CMK (cell line): ENCODE measurements at regions not wholly inside any gene's neighbourhood (a gene's known extent, or its start where the extent isn't known, plus 50 kb on each side); places are given as distances from the start of the nearest gene placed in this dataset.
"Not testable (repeated sequence)": the region's sequence is repeated elsewhere in the genome, so short reads cannot be mapped to it uniquely, and the experiment has no call there.

Experiments
- DNase-seq: peaks from one replicate; pipeline ENCODE4 v3.0.0-alpha.2; 2010; ENCODE audit warnings: low read depth

GRCh38 chr3:66552846-66553245, 52.0 kb upstream of the LRIG1 start:
- no peak for DNase-seq

- DNase-seq, result no peak
These were observed 52.8 kb upstream of the LRIG1 start for GRCh38 chr3:66553441-66554113.

GRCh38 chr3:66554178-66554577, 53.4 kb upstream of the LRIG1 start:
- no peak for DNase-seq

- no peak for DNase-seq
These were observed 54.5 kb upstream of the LRIG1 start for GRCh38 chr3:66555214-66555844.

GRCh38 chr3:66557170-66557569, 56.3 kb upstream of the LRIG1 start:
- no peak for DNase-seq

- not testable (repeated sequence) for DNase-seq
These were observed 59.1 kb upstream of the LRIG1 start for GRCh38 chr3:66559924-66560323.

- DNase-seq, result no peak
These were observed 60.5 kb upstream of the LRIG1 start for GRCh38 chr3:66561367-66561766.

- DNase-seq, result no peak
These were observed 64.5 kb upstream of the LRIG1 start for GRCh38 chr3:66565301-66565700.

GRCh38 chr3:66567077-66567476, 66.3 kb upstream of the LRIG1 start:
- DNase-seq, result no peak

- no peak for DNase-seq
These were observed 71.4 kb upstream of the LRIG1 start for GRCh38 chr3:66572090-66572675.

- DNase-seq, result no peak
These were observed 72.3 kb upstream of the LRIG1 start for GRCh38 chr3:66572938-66573710.

- no peak for DNase-seq
These were observed 73.3 kb upstream of the LRIG1 start for GRCh38 chr3:66574091-66574490.

- DNase-seq, result no peak
These were observed 76.8 kb upstream of the LRIG1 start for GRCh38 chr3:66577426-66578203.

- DNase-seq, result no peak
These were observed 80.4 kb upstream of the LRIG1 start for GRCh38 chr3:66581256-66581655.

- peak; percentile 3 for DNase-seq
These were observed 82.0 kb upstream of the LRIG1 start for GRCh38 chr3:66582721-66583423.

- no peak for DNase-seq
These were observed 82.7 kb upstream of the LRIG1 start for GRCh38 chr3:66583424-66584040.

- no peak for DNase-seq
These were observed 84.8 kb upstream of the LRIG1 start for GRCh38 chr3:66585520-66586095.

- no peak for DNase-seq
These were observed 86.0 kb upstream of the LRIG1 start for GRCh38 chr3:66586853-66587252.

GRCh38 chr3:66588340-66588847, 87.6 kb upstream of the LRIG1 start:
- no peak for DNase-seq

- DNase-seq, result no peak
These were observed 91.4 kb upstream of the LRIG1 start for GRCh38 chr3:66592016-66592761.
